Stimulated activated CD4-positive, alpha-beta T cell treated with anti-CD3 and anti-CD28 coated beads, Interleukin-4, amount 100 ng/mL, for 4 hours (primary cell): ENCODE measurements at regions not wholly inside any gene's neighbourhood (a gene's known extent, or its start where the extent isn't known, plus 50 kb on each side); places are given as distances from the start of the nearest gene placed in this dataset.
"Not testable (repeated sequence)": the region's sequence is repeated elsewhere in the genome, so short reads cannot be mapped to it uniquely, and the experiment has no call there.

Experiments used
- DNase-seq, 2 experiments: peaks; one replicate each; pipeline ENCODE4 v3.0.0-alpha.2; 2020

DNA sequence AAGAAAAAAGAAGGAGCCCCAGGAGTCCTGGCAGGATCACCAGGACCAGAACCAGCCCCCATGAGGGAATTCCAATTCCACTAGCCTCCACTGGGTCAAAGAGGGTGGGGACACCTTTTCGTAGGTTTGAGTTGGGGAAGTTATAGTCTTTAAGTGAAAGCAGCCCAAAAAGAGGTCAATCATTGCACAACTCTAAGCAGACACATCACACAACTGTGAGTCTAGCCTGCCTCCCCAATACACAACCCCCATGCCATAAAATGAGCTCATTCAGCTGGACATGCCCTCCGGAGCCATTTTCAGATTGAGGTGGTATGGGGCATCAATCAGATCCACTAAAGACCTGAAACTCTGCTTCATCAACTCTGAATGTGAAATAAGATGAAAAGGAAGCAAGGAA lies 179.9 kb downstream of the NPHP4 start:
- DNase-seq = no peak

DNA sequence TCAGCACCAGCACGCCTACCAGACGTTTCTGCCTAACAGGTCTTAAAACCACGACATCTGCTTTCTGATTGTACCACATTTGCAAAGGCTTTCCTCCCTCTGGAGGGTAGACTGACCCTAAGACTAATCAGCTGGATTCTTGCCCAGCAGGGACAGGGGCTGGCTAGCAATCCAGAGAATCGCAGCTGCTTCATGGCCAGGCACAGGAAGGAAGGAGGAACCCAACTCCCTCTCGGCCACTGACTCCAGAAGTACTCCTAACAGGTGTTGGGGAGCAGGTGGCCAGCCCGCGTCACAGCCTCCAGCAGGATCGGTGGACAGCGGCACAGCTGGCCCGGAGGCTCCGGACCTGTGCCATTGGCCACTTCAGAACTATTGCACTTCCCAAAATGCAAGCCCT lies 180.8 kb downstream of the NPHP4 start:
- DNase-seq = no peak

DNA sequence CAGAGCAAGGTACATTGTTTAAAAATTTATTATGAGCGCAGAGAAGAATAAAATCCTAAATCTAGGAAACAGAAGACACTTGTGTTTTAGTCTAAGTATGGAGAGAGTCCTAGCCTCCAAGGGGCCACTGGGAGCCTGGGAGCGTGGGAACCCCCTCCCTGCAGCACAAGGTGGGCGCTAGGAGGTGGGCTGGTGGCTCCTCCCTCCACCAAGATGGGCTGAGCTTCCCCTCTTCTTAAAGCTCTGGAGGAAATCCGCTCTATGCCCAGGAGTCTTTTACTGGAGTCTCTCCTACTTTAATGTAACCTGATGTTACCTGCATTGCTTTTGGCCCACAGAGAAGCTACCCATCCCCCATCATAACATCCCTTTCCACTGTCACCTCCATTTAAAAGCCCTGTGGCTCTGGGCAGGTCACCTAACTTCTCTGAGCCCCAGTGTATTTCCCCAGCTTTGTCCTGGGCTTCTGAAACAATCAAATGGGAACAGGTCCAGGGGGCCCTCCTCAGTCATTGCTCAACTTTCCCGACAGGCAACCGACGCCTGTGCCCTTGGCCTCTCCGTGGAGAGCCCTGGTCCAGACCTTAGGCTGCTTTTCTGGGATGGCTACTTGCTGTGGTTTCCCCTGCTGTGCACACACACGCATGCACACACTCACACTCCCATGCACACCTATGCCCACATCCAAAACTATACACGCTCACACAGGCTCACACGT lies 181.5 kb downstream of the NPHP4 start:
- DNase-seq = no peak

DNA sequence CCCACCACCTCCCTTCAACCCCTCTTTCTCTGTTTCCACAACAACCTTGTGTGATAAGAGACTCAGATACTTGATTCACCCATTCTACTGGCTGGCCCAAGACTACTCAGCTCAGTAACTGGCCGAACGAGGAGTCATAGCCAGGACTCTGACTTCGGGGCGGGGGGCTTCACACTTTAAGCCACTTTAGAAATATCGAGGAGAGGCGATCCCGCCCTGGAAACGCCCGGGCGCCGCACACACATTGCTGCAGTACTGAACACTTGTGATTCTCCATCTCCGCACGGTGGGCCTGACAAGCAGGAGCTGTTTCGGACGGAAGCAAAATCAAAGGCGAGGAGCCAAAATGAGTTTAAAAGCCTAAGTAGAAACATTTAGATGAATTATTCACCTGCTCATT lies 182.1 kb downstream of the NPHP4 start:
- DNase-seq = no peak

DNA sequence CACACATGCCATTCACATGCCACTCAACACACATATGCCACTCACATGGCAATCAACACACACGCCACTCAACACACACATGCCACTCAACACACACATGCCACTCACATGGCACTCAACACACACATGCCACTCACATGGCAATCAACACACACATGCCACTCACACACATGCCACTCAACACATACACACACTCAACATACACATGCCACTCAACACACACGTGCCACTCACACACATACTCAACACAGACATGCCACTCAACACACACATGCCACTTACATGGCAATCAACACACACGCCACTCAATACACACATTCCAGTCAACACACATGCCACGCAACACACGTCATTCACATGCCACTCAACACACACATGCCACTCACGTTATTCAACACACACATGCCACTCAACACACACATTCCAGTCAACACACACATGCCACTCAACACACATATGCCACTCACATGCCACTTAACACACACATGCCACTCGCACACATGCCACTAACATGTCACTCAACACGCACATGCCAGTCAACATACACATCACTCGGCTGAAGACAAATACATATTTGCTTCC lies 182.9 kb downstream of the NPHP4 start:
- no peak for DNase-seq

DNA sequence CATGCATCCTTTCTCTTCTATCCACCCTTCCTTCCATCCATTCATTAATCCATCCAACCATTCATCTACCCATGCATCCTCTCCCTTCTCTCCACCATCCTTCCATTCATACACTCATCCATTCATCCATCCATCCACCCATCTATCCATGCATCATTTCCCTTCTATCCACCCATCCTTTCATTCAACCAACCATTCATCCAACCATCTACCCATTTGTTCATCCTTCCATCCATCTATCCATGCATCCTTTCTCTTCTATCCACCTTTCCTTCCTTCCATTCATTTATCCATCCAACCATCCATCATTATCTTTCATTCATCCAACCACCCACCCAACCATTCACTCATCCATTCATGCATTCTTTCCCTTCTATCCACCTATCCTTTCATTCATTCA lies 188.4 kb downstream of the NPHP4 start:
- DNase-seq = no peak

DNA sequence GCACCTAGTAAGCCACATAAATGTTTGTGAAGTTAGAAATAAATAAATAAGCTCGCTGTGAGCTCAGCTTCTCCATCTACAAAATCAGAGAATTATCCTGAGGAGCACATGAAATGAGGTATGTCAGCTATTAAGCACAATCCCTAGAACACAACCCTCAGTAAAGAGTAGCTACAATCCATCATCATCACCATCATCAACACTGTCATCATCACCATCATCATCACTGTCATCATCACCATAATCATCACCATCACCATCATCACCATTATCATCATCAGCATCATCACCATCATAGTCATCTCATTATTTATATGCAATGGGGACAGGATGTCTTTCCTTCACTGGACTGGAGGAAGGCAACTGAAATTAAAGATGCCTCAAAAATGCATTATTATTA lies 189.6 kb downstream of the NPHP4 start:
- DNase-seq = no peak

DNA sequence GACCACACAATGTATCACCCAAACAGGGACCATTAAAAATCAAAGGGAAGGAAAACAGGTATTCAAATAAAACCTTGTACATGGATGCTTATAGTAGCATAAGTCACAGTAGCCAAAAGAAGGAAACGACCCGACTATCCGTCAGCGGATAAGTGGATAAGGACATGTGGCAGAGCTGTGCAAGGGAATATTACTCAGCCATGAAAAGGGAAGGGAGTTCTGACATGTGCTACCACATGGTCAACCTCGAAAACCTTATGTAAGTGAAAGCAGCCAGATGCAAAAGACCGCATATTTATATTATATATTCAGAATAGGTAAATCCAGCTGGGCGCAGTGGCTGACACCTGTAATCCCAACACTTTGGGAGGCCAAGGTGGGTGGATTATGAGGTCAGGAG lies 193.3 kb downstream of the NPHP4 start:
- no peak for DNase-seq

DNA sequence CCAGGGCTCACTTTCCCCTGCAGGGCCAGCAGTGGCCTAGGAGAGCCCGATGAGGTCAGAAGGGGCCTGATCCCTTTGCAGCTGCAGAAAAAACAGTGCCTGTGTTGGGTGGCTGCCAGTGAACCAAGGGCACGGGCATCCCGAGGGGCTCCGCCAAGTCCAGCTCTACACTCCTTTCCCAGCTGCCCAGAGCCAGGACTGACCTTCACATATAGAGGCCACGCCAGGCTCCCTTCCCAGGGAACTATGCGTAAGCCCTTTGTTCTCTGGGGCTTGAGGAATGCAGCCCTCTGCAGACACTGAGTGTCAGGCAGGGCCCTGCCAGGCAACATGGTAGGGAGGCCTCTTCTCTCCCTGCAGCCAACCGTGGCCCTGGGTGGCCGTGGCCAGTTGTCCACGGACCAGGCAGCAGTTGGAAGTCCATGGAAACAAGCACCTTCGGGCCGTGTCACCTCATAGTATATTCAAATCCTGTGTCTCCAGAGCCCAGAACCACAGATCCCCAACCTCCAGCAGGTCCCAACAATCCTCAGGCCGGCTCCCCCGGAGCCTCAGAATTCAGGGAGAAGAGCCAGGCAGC lies 194.0 kb downstream of the NPHP4 start:
- no peak for DNase-seq

DNA sequence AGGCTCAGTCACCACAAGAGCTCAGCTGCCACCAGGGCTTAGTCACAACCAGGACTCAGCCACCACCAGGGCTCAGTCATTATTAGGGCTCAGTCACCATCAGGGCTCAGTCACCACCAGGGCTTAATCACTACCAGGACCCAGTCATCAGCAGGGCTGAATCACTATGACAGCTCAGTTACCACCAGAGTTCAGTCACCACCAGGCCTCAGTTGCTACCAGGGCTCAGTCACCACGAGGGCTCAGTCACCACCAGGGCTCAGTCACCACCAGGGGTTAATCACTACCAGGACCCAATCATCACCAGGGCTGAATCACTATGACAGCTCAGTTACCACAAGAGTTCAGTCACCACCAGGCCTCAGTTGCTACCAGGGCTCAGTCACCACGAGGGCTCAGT lies 196.2 kb downstream of the NPHP4 start:
- DNase-seq = no peak

DNA sequence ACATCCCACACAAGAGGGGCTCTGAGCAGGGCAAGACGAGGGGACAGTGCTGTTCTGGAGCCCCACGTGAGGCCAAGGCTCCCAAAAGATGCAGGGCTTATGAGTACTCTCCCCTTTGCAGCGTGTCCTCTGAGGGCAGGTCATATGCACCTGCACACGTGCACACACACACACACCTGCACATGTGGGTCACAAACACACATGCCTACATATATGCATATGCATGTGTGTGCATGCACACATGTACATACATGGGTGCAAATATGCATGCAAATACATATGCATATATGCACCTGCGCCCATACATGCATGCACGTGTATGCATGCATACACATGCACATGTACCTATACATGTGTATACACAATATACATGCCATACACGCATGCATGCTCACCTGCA lies 197.9 kb downstream of the NPHP4 start:
- no peak for DNase-seq

DNA sequence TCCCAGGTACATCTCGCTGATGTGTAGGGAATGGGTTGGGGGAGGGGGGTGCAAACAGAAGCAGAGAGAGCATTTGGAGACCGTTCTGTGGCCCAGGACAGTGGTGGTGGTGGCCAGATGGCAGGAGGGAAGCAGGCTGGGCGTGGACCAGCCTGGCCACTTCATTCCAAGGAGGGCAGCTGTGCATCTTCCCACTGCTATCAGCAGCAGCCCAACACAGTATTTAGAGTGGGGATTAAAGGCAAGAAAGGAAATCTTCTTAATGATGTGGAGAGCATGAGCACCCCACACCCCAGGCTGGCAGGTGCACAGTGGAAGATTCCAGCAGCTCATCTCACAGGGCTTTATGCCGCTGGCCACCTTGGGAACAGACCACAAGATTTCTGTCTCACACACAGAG lies 198.7 kb downstream of the NPHP4 start:
- no peak for DNase-seq

DNA sequence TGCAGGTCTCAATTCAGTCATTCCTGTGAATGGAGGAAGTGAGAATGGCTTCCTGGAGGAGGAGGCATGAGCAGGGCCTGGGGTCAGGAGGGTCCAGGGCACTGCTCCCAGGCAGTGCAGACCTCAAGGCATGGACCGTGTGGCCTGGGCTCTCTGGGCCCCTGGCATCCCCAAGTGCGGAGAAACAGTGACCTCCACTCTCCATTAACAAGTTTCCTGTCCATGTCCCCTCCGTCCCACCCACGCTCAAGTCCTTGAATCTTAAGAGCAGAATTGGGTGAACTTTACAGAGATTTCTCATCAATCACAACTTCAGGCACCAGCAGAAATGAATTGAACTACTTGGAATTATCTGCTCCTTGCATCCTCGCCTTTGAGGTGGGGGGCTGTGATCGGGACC lies 211.1 kb downstream of the NPHP4 start:
- no peak for DNase-seq

DNA sequence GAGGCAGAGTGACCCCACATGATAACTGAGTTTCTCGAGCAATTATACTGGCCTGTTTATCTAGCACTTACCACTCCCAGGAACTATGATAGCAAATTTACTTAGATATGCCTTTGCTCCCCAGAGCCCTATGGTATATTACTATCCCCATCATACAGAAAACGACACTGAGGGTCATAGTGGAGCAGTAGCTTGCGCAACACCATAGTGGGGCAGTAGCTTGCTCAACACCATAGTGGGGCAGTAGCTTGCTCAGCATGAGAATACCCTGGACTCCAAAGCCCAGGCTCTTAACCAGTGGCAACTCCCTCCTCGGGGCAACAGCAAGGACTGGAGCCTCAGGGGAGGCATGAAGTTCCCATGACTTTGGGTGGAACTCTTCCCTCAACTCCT lies 211.9 kb downstream of the NPHP4 start:
- no peak for DNase-seq

DNA sequence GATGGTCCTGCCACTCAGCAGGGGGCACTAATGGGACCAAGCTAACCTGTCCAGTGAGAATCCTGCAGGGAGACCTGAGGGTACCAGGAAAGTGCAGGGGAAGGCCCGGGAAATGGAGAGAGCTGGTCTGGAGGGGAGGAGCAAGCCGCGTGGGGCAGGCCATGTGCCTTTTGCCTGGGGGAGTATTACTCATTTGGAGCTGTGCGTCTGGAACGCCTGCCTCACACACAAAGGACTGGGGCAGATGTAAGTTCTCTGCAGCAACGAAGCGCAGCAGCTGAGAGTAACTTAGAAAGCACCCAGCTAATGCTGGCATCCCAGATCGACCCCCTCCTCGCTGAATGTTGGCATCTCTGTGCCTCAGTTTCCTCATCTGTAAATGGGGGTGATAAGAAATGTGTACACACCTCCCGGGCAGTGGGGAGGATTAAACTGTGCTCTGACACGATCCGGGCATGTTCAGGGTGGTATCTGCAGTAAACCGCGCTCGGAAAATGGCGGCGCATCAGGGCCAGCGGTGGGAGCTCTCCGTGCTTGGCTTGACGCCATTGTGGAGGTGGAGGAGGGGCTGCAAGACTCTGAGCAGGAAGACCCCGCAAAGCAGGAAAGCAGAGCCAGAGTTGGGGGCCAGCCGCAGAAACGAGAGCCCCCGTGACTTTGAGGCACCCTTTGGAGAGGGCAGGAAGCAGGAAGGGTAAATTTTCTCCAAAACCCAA lies 212.5 kb downstream of the NPHP4 start:
- no peak for DNase-seq

DNA sequence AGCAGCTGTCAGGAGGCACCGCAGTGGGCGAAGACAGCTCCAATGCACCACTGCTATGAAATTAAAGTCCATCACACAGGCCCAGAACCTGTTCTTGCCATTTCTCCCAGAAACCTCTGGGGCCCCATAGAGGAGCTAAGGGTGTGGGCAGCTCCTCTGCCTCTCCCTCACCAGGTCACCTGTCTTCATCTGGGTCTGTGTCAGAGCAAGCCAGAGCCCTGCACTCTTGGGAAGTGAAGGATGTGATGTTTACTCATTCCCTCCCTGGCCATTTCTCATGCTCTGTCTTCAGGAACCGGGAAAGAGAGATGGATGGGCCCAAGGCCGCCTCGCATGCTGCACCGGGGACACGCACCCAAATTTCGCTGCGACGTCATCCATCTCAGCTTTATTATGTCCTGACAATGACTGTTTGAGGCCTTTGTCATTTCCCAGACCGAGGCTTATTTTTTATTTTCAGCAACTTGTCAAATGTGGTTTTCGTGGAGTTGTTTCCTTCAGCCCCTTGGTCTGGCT lies 216.1 kb downstream of the NPHP4 start:
- DNase-seq = no peak

DNA sequence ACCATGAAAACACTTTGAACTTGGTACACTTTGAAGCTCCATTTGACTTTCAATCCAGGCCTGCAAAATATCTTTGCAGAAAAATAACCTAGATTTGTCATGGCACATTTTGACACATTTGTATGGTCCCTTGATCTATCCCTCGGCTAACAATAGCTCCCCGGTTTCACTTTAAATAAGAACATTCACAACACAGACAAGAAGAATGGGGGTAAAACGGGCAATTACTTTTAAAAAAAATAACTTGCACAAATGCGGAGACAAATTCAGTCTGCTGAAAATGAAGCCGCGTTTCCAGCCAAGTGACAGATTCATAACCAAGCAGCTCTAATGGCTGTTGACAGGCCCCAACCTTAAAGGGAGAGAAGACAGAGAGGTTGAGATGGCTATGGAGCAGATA lies 218.2 kb downstream of the NPHP4 start:
- DNase-seq = no peak

DNA sequence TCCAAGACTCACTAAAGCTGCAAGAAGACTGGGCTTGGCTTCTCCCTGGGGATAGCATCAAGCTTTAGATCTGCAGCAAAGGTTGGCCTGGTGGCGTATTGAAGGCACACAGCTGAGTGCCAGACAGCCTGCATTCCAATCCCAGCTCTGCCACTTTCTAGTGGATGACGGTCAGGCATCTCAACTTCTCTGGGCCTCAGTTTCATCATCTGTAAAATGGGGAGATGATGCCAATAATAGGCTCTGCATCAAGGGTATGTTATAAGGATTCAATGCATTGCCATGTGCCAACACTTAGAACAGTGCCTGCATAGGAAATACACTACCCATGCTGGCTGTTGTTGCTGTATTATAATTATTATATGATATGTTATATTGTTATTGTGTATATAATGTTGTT lies 220.4 kb downstream of the NPHP4 start:
- no peak for DNase-seq

DNA sequence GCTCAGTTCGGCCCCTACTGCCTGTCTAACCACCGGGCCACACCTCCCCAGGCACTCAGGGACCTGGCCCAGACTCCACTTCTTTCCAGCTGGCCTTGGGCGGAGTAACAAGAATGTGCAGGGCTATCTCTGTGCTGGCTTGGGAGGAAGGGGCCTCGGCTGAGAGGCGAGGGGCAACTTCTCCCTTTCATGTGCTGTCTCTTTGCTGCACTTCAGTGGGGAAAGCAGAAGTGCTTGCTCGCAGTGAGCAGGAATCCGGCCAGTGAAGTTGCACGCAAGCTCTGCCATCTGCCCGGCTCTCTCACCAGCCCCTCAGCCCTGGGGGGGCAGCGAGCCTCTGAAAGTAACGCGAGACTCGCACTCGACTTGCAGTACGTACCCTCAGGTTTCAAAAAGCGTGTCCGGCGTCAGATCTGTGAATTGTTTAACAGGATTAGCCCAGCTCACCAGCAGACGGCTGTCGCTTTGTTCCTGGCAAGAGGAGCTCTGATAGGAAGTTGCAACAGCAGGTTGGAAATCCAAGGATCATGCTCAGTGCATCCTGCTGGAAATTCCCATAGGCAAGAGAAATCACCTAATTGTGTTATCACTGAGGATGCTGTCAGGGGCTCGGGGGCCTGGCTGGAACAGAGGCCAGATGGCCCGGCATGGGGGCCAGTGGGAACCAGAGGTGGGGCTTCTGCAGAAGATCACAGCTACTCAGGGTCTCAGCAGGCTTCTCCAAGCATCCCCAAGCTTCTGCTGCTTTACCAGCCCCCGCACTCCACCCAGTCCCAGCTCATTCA lies 221.1 kb downstream of the NPHP4 start:
- no peak for DNase-seq

DNA sequence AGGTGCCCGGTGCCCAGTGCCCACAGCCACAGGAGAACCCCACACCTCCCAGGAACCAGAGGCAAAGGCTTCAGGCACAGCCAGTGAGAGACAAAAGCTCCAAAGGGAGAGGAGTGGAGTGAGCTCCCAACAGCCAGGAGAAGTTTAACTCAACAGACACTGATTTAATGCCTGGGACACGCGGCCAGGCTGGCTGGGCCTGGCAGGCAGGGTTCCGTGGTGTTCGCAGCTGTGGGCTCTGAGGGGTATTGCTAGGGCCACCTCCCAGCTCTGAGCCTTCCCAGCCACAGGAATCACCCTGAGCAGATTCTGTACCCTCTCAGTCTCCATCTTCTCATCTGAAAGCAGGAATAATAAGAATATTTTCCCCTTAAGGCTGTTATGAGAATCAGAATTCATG lies 222.5 kb downstream of the NPHP4 start:
- no peak for DNase-seq

DNA sequence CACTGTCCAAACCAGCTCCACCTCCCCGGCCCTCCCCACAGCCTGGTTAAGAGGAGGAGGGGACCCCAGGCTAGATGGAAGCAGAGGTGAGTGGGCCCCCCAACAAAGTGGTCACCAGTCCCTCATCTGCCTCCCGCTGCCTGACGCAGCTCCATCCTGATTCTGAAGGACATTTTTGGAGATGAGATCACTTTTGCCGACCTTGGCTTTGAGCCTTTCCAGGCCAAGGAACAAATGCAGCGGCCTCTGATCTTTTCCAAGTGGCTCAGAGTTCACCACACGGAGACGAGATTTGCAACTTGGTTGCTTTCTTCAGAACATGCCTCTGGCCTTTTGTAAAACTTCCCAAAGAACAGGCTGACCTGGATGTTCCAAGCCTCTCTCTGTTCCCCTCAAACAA lies 223.1 kb downstream of the NPHP4 start:
- DNase-seq = no peak

DNA sequence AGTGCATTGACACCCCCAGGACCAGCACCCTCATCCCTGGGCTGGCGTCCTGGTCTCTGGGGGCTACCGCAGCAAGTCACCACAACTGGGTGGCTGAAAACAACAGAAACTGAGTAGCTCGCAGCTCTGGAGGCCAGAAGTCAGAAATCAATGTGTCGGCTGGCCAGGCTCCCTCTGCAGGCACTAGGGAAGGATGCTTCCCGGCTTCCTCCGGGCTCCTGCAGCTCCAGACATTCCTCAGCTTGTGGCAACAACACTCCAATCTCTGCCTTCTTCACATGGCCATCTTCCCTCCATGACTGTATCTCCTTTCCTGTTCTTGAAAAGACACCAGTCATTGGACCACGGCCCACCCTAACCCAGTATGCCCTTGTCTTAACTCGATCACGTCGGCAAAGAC lies 224.2 kb downstream of the NPHP4 start:
- DNase-seq = no peak

DNA sequence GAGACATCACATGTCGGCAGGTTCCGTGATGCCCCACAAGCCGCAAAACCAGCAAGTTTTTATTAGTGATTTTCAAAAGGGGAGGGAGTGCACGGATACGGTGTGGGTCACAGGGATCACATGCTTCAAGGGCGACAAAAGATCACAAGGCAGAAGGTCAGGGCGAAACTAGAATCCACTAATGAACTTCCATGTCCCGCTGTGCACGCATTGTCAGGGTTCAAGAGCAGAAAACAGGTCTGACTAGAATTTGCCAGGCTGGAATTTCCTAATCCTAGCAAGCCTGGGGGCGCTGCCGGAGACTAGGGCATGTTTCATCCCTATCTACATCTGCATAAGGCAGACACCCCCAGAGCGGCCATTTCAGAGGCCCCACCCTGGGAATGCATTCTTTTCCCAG lies 225.2 kb downstream of the NPHP4 start:
- not testable (repeated sequence) for DNase-seq
